Activated CD8-positive, alpha-beta memory T cell treated with anti-CD3 and anti-CD28 coated beads, Interleukin-2, amount 10 ng/mL, durations not matched to agents 7 days and 5 days (primary cell): ENCODE measurements at regions not wholly inside any gene's neighbourhood (a gene's known extent, or its start where the extent isn't known, plus 50 kb on each side); places are given as distances from the start of the nearest gene placed in this dataset.

Experiments used
- ATAC-seq: fragments of 150-1000 bp; cut with Tn5 transposase; one replicate; pipeline ENCODE4 v1.10.0; 2021; ENCODE audit warnings: moderate library complexity
- CTCF ChIA-PET: fragments of 350-600 bp; sonication (Branson Sonifier 250); formaldehyde crosslinking; loops from one replicate; lab custom pipeline; 2021; ENCODE audit warnings: antibody characterized with exemption; lab: Charles Lee
- DNase-seq: peaks from one replicate; pipeline ENCODE4 v3.0.0-alpha.2; 2020
- H3K27ac Mint-ChIP-seq: one replicate; pipeline ENCODE4 v1.8.0; 2021; ENCODE audit warnings: mild to moderate bottlenecking, mixed read lengths
- H3K27me3 Mint-ChIP-seq: one replicate; pipeline ENCODE4 v1.8.0; 2021; ENCODE audit warnings: mixed read lengths
- H3K36me3 Mint-ChIP-seq: one replicate; pipeline ENCODE4 v1.8.0; 2021; ENCODE audit warnings: mild to moderate bottlenecking, mixed read lengths
- H3K4me1 Mint-ChIP-seq: one replicate; pipeline ENCODE4 v1.8.0; 2021; ENCODE audit warnings: mixed read lengths
- H3K4me3 Mint-ChIP-seq: one replicate; pipeline ENCODE4 v1.8.0; 2021; ENCODE audit warnings: mild to moderate bottlenecking, moderate library complexity, mixed read lengths
- H3K9me3 Mint-ChIP-seq: one replicate; pipeline ENCODE4 v1.8.0; 2022; ENCODE audit warnings: low read depth, mixed read lengths

- no peaks in the 10 kb centered on the region for H3K27me3 Mint-ChIP-seq
Observed at GRCh38 chr3:147962408-147963164, 553.4 kb downstream of the ZIC1 start.

GRCh38 chr3:147963711-147964110, 554.5 kb downstream of the ZIC1 start:
- no peaks in the 10 kb centered on the region for H3K36me3 Mint-ChIP-seq
- ATAC-seq, result no peak
- H3K4me1 Mint-ChIP-seq, result no peaks in the 10 kb centered on the region
- DNase-seq, result no peak
- CTCF ChIA-PET, result no interaction called here
- no peak overlapping the region for H3K4me3 Mint-ChIP-seq
- H3K9me3 Mint-ChIP-seq, result no peaks in the 10 kb centered on the region
- no peak overlapping the region for H3K27ac Mint-ChIP-seq
- H3K27me3 Mint-ChIP-seq, result no peaks in the 10 kb centered on the region

More at GRCh38 chr3:147962408-147963164, 553.4 kb downstream of the ZIC1 start:
- CTCF ChIA-PET, result no interaction called here
- no peaks in the 10 kb centered on the region for H3K4me1 Mint-ChIP-seq
- no peak overlapping the region for H3K27ac Mint-ChIP-seq
- DNase-seq (no peak), ATAC-seq (no peak)
- no peak overlapping the region for H3K4me3 Mint-ChIP-seq
- H3K9me3 Mint-ChIP-seq, result peaks cover 4% of the 10 kb centered on the region
- no peaks in the 10 kb centered on the region for H3K36me3 Mint-ChIP-seq

GRCh38 chr3:147975165-147975564, 566.0 kb downstream of the ZIC1 start:
- ATAC-seq, result no peak
- Mint-ChIP-seq H3K27ac (no peak overlapping the region), H3K4me3 (no peak overlapping the region), H3K36me3 (no peaks in the 10 kb centered on the region), H3K27me3 (no peaks in the 10 kb centered on the region), H3K4me1 (no peaks in the 10 kb centered on the region), H3K9me3 (peaks cover 10% of the 10 kb centered on the region)
- CTCF ChIA-PET, result no interaction called here
- DNase-seq, result no peak

- ATAC-seq (no peak), DNase-seq (no peak)
- CTCF ChIA-PET, result no interaction called here
- Mint-ChIP-seq H3K27ac (no peak overlapping the region), H3K27me3 (no peaks in the 10 kb centered on the region), H3K4me3 (no peak overlapping the region), H3K9me3 (peaks cover 10% of the 10 kb centered on the region), H3K4me1 (no peaks in the 10 kb centered on the region), H3K36me3 (no peaks in the 10 kb centered on the region)
Observed at GRCh38 chr3:147977001-147977400, 567.8 kb downstream of the ZIC1 start.

- Mint-ChIP-seq H3K4me3 (no peak overlapping the region), H3K27me3 (no peaks in the 10 kb centered on the region), H3K9me3 (peaks cover 3% of the 10 kb centered on the region), H3K36me3 (no peaks in the 10 kb centered on the region), H3K27ac (no peak overlapping the region), H3K4me1 (no peaks in the 10 kb centered on the region)
- CTCF ChIA-PET, result no interaction called here
- no peak for ATAC-seq
- DNase-seq, result no peak
Observed at GRCh38 chr3:147987549-147987948, 578.4 kb downstream of the ZIC1 start.

- ATAC-seq (no peak), DNase-seq (no peak)
- CTCF ChIA-PET, result no interaction called here
- Mint-ChIP-seq H3K27me3 (no peaks in the 10 kb centered on the region), H3K27ac (no peak overlapping the region), H3K4me1 (no peaks in the 10 kb centered on the region), H3K4me3 (no peak overlapping the region), H3K36me3 (no peaks in the 10 kb centered on the region), H3K9me3 (peaks cover 3% of the 10 kb centered on the region)
Observed at GRCh38 chr3:147989344-147989743, 580.2 kb downstream of the ZIC1 start.

GRCh38 chr3:148002705-148003205, 593.6 kb downstream of the ZIC1 start:
- Mint-ChIP-seq H3K9me3 (peaks cover 2% of the 10 kb centered on the region), H3K36me3 (no peaks in the 10 kb centered on the region), H3K4me1 (no peaks in the 10 kb centered on the region), H3K4me3 (no peak overlapping the region), H3K27me3 (no peaks in the 10 kb centered on the region), H3K27ac (no peak overlapping the region)
- DNase-seq, result no peak
- no peak for ATAC-seq
- CTCF ChIA-PET, result no interaction called here

- ATAC-seq (no peak), DNase-seq (no peak)
- Mint-ChIP-seq H3K4me1 (no peaks in the 10 kb centered on the region), H3K27ac (no peak overlapping the region), H3K9me3 (no peaks in the 10 kb centered on the region), H3K4me3 (no peak overlapping the region), H3K36me3 (no peaks in the 10 kb centered on the region), H3K27me3 (no peaks in the 10 kb centered on the region)
- CTCF ChIA-PET, result no interaction called here
Observed at GRCh38 chr3:148004331-148004730, 595.2 kb downstream of the ZIC1 start.

GRCh38 chr3:148005456-148005855, 596.3 kb downstream of the ZIC1 start:
- H3K4me1 Mint-ChIP-seq, result no peaks in the 10 kb centered on the region
- H3K4me3 Mint-ChIP-seq, result no peak overlapping the region
- no peak overlapping the region for H3K27ac Mint-ChIP-seq
- no peak for DNase-seq
- H3K9me3 Mint-ChIP-seq, result no peaks in the 10 kb centered on the region
- H3K27me3 Mint-ChIP-seq, result no peaks in the 10 kb centered on the region
- CTCF ChIA-PET, result no interaction called here
- ATAC-seq, result no peak
- no peaks in the 10 kb centered on the region for H3K36me3 Mint-ChIP-seq

- CTCF ChIA-PET, result no interaction called here
- H3K9me3 Mint-ChIP-seq, result no peaks in the 10 kb centered on the region
- ATAC-seq (no peak), DNase-seq (no peak)
- H3K36me3 Mint-ChIP-seq, result no peaks in the 10 kb centered on the region
- no peaks in the 10 kb centered on the region for H3K27me3 Mint-ChIP-seq
- H3K27ac Mint-ChIP-seq, result no peak overlapping the region
- no peak overlapping the region for H3K4me3 Mint-ChIP-seq
- no peaks in the 10 kb centered on the region for H3K4me1 Mint-ChIP-seq
Observed at GRCh38 chr3:148006508-148006907, 597.3 kb downstream of the ZIC1 start.

GRCh38 chr3:148008591-148008990, 599.4 kb downstream of the ZIC1 start:
- no peaks in the 10 kb centered on the region for H3K4me1 Mint-ChIP-seq
- no peak overlapping the region for H3K27ac Mint-ChIP-seq
- no peak for DNase-seq
- no peaks in the 10 kb centered on the region for H3K27me3 Mint-ChIP-seq
- H3K9me3 Mint-ChIP-seq, result peaks cover 5% of the 10 kb centered on the region
- no peaks in the 10 kb centered on the region for H3K36me3 Mint-ChIP-seq
- CTCF ChIA-PET, result no interaction called here
- no peak for ATAC-seq
- no peak overlapping the region for H3K4me3 Mint-ChIP-seq

GRCh38 chr3:148020861-148021260, 611.7 kb downstream of the ZIC1 start:
- no peaks in the 10 kb centered on the region for H3K36me3 Mint-ChIP-seq
- H3K4me3 Mint-ChIP-seq, result no peak overlapping the region
- H3K27me3 Mint-ChIP-seq, result no peaks in the 10 kb centered on the region
- no peak for ATAC-seq
- H3K9me3 Mint-ChIP-seq, result peaks cover 9% of the 10 kb centered on the region
- H3K27ac Mint-ChIP-seq, result no peak overlapping the region
- H3K4me1 Mint-ChIP-seq, result no peaks in the 10 kb centered on the region
- CTCF ChIA-PET, result no interaction called here
- no peak for DNase-seq

- Mint-ChIP-seq H3K4me1 (no peaks in the 10 kb centered on the region), H3K36me3 (no peaks in the 10 kb centered on the region), H3K9me3 (peaks cover 8% of the 10 kb centered on the region), H3K4me3 (no peak overlapping the region), H3K27ac (no peak overlapping the region), H3K27me3 (no peaks in the 10 kb centered on the region)
- DNase-seq (no peak), ATAC-seq (no peak)
- CTCF ChIA-PET, result no interaction called here
Observed at GRCh38 chr3:148021381-148021780, 612.2 kb downstream of the ZIC1 start.

GRCh38 chr3:148023994-148024393, 614.8 kb downstream of the ZIC1 start:
- Mint-ChIP-seq H3K27me3 (no peaks in the 10 kb centered on the region), H3K27ac (no peak overlapping the region), H3K9me3 (peaks cover 11% of the 10 kb centered on the region), H3K4me1 (no peaks in the 10 kb centered on the region), H3K36me3 (no peaks in the 10 kb centered on the region), H3K4me3 (no peak overlapping the region)
- CTCF ChIA-PET, result no interaction called here
- DNase-seq, result no peak
- no peak for ATAC-seq
